RPMI8226 (cell line): ENCODE measurements at regions not wholly inside any gene's neighbourhood (a gene's known extent, or its start where the extent isn't known, plus 50 kb on each side); places are given as distances from the start of the nearest gene placed in this dataset.

Source experiments
- DNase-seq: peaks from one replicate; pipeline ENCODE4 v3.0.0-alpha.2; 2015

DNA sequence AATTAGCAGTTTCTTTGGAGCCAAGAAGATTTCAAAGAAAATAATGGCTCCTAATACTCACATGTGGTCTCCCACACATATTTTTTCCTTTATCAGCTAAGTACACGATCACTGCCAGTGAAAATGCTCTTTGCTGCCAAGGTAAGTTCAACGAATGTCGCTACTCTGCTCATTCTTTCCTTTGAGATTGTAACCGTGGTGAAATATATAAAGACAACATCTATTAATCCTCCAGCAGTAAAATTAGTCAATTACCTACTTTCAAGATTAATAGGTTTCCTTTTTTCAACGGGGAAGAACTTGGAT, 672.2 kb downstream of the GATA3 start:
- no peak for DNase-seq

- no peak for DNase-seq
Measured at GRCh38 chr10:8731121-8732095, 676.9 kb downstream of the GATA3 start.

GRCh38 chr10:8738987-8739386, 684.5 kb downstream of the GATA3 start:
- no peak for DNase-seq

DNA sequence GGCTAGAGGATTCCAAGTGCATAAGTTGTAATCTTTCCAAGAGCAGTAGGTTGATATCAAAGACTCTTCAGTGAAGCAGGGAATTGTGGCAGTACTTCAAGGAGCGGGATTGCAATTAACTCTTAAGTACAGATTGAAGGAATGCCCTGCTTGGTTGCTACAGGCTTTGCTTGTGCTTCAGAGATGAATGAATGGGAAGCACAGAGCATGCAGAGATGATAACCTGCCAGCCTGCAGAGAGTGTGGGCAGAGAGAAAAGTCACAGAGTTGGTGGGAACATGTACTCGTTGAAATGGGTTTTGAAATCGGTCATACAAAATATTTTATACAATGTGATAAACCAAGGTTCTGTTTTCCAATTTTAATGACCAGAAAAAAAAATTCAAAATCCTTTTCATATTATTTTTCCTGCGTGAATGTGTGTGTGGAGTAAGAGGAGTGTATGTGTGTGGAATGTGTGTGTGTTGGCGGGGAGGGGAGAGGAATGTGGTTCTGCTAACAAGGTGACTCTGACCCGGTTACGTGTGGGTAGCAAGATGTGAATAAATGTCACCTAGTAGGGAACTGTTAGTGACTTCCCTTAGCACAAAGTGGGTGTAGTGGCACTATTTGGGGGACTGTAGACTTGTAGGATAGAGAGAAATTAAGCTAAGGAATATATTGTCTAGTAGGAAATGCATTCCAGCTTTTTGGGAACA, 697.8 kb downstream of the GATA3 start:
- DNase-seq = no peak

DNA sequence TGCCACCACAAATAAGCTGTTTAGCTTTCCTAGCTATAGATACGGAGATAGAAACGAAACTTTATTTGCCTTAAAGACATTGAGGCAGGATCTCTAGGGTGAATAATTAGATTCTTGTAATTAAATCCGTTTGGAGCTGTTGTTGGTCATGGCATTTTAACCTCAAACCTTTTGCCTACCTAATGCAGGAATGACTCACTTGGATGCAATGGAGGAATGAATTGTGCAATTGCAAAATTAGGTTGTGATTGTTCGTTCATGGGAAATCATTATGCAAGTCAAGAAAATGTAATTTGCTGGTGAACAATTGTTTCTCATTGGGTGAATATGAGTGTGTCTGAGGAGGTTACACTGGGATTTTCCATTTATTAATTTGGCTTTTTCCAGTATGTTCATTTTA, 703.5 kb downstream of the GATA3 start:
- no peak for DNase-seq

DNA sequence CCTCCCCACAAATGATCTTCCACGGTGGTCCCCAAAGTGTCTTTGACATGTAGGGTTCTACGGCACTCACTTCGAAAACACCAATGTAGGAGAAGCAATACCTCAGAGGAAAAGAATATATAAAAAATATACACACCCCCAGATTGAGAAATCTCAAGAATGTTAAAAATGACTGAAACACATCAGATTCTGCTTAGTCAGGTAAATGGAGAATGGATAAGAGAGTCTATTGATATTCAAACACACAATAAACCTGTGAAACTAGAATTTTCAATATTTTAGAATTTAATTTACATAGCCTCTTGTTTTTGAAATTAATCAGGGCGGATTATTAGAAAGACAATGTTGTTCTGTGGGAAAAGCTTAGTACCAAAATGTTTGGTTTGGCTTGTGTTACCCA, 712.4 kb downstream of the GATA3 start:
- no peak for DNase-seq

GRCh38 chr10:8767591-8767990, 713.1 kb downstream of the GATA3 start:
- DNase-seq = no peak

DNA sequence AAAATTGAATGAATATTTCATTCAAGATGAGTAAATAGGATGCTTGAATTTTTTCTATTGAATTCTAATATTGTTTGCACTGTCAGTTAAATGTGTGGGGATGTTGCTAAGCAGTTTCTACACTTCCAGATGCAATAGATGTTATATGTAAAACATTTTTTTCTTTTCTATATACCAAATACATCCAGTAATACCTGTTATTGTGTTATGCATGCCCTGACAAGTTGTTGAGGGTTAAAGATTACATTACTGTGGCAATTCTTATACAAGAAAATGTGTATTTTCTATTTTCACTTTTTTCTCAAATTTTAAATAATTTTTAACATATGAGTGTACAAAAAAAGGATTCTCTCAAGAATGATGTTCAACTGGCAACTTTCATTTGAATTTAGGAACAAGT, 713.9 kb downstream of the GATA3 start:
- no peak for DNase-seq

DNA sequence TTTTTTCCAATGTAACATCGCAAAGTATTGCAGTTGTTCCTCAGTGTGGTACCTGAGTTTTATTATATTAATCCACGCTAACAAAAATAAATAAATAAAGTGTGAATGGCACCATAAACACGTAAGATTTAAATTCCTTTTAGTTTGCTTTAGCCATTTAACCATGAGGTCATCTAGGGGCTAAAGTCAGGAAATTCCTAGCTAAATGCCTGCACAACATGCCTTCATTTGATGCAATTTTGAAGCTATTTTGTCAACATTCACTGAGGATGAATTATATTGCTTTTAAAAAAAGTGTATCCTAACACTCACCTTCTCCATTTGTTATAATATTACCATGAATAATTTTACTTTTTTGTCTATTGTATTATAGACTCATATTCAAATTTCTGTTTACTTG, 714.4 kb downstream of the GATA3 start:
- DNase-seq = no peak

- no peak for DNase-seq
Measured at GRCh38 chr10:8776926-8777622, 722.6 kb downstream of the GATA3 start.

- no peak for DNase-seq
Measured at GRCh38 chr10:8778713-8779112, 724.2 kb downstream of the GATA3 start.

DNA sequence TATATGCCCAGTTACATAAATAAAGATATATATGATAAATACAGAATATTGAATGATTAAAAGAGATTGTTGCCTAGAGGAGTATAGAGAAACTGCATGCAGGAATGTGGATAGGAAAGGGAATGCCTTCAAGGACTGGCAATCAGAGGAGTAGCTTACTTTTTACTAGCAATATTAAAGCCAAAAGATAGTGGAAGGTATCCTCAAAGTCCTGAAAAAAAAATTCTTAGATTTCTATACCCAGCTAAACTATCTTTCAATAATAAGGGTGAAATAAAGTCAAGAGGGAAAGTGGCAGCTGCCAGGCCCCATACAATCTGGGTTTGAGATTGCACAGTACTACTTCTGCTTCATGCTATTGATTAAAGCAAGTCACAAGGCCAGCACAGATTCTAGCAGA, 733.2 kb downstream of the GATA3 start:
- no peak for DNase-seq

DNA sequence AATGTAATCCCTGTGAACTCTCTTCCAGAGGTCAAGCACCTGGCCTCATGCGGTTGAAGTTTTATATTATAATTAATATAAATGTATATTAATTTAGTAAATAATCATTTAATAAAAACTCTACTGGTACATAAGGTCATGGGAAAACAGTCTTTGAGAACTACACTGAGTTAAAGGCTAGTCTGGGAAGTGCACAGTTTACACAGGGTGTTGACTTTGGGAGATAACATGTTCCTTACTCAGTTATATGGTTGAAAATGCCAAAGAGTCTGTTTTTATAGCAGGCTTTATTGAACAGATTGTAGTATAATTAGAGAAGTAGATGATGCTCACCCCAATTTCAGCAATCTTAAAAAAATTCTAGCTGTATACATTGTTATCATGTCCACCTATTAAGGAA, 735.9 kb downstream of the GATA3 start:
- no peak for DNase-seq

GRCh38 chr10:8794860-8795259, 740.4 kb downstream of the GATA3 start:
- DNase-seq = no peak

GRCh38 chr10:8800426-8800825, 745.9 kb downstream of the GATA3 start:
- no peak for DNase-seq

GRCh38 chr10:8803992-8804391, 749.5 kb downstream of the GATA3 start:
- DNase-seq = no peak

GRCh38 chr10:8810677-8811076, 756.2 kb downstream of the GATA3 start:
- no peak for DNase-seq

GRCh38 chr10:8811201-8811600, 756.7 kb downstream of the GATA3 start:
- no peak for DNase-seq

GRCh38 chr10:8815969-8816368, 761.5 kb downstream of the GATA3 start:
- DNase-seq = no peak

GRCh38 chr10:8817299-8817698, 762.8 kb downstream of the GATA3 start:
- no peak for DNase-seq

GRCh38 chr10:8825611-8826010, 771.1 kb downstream of the GATA3 start:
- no peak for DNase-seq

- no peak for DNase-seq
Measured at GRCh38 chr10:8829592-8829991, 775.1 kb downstream of the GATA3 start.

- no peak for DNase-seq
Measured at GRCh38 chr10:8830048-8830447, 775.6 kb downstream of the GATA3 start.

DNA sequence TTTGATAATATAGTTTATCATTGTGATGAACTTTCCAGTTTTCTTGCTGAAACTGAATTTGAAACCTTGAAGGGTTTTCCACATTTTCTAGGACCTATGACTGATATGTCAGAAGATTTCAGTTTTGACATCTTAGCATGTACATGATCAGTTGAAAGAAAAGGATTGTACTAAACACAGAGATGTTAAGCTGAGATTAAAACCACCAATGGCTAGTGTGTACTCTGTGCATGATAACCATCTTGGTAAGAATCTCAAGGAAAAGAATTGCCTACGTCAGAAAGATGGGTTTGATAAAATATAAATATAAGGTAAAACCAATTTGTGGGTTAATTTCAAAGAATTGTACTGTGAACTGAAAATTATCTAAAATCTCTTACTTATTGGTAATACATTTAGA, 776.4 kb downstream of the GATA3 start:
- no peak for DNase-seq
